Rectal smooth muscle tissue (tissue), 1 donor: ENCODE measurements at regions not wholly inside any gene's neighbourhood (a gene's known extent, or its start where the extent isn't known, plus 50 kb on each side); places are given as distances from the start of the nearest gene placed in this dataset.

Experiments used
- H3K27ac ChIP-seq: one replicate; pipeline ENCODE4 v1.7.0; 2013; ENCODE audit warnings: low read depth, low read length, inconsistent platforms
- H3K27me3 ChIP-seq: one replicate; pipeline ENCODE4 v1.7.0; 2013; ENCODE audit warnings: low read length; ENCODE audit not compliant: control insufficient read depth, insufficient read depth
- H3K36me3 ChIP-seq: one replicate; pipeline ENCODE4 v1.7.0; 2013; ENCODE audit warnings: low read length; ENCODE audit not compliant: control insufficient read depth, insufficient read depth
- H3K4me1 ChIP-seq: one replicate; pipeline ENCODE4 v1.7.0; 2013; ENCODE audit warnings: low read length; ENCODE audit not compliant: control insufficient read depth, insufficient read depth
- H3K4me3 ChIP-seq: one replicate; pipeline ENCODE4 v1.7.0; 2013; ENCODE audit warnings: low read length
- H3K9ac ChIP-seq: one replicate; pipeline ENCODE4 v1.7.0; 2013; ENCODE audit warnings: low read length

DNA sequence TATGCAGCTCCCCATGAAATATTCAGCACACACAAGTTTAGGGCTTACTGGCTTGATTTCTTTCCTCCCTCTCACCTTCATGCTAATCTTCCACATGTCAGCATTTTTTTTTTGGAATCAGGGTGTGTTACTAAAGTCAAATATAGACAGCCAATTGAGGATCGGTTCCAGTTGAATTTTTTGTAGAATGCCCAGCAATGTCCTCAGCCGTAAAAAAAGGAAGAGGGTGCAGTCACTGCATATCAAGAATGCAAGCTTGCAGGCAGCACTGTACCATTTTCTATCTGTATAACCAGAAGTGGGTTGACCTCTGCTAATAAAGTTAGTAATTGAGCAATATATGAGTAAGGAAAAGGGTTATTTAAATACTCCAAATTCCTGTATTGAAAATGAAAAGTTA lies 51.4 kb upstream of the CHMP2B start:
- H3K27me3 ChIP-seq: no peaks in the 10 kb centered on the region
- no peaks in the 10 kb centered on the region for H3K4me1 ChIP-seq
- H3K4me3 ChIP-seq: no peak overlapping the region
- no peak overlapping the region for H3K27ac ChIP-seq
- H3K36me3 ChIP-seq: no peaks in the 10 kb centered on the region
- no peak overlapping the region for H3K9ac ChIP-seq

DNA sequence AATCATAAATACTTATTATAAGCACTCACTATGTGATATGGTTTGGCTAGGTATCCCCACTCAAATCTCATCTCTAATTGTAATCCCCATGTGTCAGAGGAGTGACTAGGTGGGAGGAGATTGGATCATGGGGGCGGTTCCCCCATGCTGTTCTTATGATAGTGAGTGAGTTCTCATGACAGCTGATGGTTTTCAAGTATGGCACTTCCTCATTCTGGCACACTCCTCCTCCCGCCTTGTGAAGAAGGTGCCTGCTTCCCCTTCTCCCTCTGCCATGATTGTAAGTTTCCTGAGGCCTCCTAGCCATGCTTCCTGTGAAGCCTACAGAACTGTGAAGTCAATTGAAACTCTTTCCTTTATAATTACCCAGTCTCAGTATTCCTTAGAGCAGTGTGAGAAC lies 53.3 kb upstream of the CHMP2B start:
- H3K36me3 ChIP-seq: no peaks in the 10 kb centered on the region
- no peaks in the 10 kb centered on the region for H3K27me3 ChIP-seq
- H3K4me3 ChIP-seq: no peak overlapping the region
- H3K4me1 ChIP-seq: no peaks in the 10 kb centered on the region
- no peak overlapping the region for H3K9ac ChIP-seq
- H3K27ac ChIP-seq: no peak overlapping the region

DNA sequence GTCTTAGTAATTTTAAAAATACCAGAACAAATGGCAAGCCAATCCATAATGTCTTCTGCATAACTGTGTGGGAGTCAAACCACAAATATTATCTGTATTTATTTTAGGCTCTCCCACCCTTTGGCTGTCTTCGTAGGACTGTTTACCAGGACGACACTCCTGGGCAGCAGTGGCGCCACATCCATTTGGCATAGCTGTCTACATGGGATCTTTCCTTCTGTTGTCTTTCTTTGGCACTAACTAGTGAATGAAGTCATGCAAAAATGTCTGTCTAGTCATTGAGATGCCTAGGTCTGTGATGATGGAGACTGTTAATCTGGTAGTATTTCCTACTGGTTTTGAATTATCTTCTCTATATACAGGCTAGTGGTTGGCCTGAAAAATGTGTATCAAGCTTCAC lies 54.0 kb upstream of the CHMP2B start:
- no peak overlapping the region for H3K4me3 ChIP-seq
- H3K9ac ChIP-seq: no peak overlapping the region
- H3K27ac ChIP-seq: no peak overlapping the region
- no peaks in the 10 kb centered on the region for H3K4me1 ChIP-seq
- no peaks in the 10 kb centered on the region for H3K27me3 ChIP-seq
- no peaks in the 10 kb centered on the region for H3K36me3 ChIP-seq

DNA sequence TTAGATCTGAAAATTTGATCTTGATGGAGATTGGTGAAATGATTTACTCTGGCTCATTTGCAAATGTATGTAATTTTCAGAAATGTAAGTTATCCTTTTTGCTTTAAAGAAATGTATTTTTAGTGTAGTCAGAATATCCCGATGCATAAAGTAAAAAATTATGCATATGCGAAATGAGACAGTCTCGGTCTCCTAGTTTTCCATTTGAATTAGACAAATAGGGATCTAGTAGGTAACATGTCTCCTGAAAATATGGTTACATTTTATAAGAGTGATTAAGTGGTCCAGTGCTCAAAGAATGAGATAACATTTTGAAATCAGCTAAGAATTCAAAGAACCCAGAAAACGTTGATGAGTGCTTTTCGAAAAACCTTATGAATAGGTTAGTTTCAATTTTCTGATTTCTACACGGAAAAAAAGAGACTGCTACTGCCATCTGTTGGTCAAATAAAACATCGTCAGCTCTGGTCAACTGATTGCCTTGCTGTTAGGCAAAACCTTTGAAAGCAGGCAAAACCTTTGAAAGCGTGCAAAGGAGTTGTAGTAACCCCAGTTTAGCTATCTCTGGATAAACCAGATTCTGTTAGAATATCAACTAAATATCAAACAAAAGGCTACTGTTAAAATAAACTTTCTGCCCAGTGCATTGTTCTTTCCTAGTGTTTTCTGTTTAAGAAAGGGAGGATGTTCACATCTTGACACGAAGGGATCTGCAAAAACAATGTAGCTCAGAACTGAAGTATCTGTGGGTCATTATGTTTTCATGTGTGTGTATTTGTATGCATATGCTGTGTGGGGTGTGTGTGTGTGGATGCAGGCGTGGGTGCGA lies 59.3 kb upstream of the CHMP2B start:
- Histone ChIP-seq H3K27me3 (no peaks in the 10 kb centered on the region), H3K9ac (no peak overlapping the region), H3K4me1 (no peaks in the 10 kb centered on the region), H3K4me3 (peak overlapping the region; percentile 30), H3K27ac (no peak overlapping the region), H3K36me3 (no peaks in the 10 kb centered on the region)

DNA sequence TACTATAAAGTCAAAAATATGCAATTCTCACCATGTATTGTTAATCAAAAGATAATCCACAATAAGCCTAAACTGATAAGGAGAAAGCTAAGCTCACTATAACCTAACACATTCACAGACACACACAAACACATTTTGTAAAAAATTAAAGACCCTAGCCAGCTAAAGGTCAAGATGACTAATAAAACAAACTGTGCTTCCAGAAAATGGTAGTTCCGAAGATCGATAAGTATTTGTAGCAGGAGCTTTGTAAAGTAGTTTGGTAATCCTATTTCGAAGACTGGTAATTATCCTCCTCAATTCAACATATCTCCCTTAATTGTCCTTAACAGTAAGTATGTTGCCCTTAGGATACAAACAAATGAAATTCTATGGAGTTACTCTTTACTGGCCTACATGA lies 62.9 kb upstream of the CHMP2B start:
- Histone ChIP-seq H3K27me3 (no peaks in the 10 kb centered on the region), H3K4me3 (no peak overlapping the region), H3K9ac (no peak overlapping the region), H3K4me1 (no peaks in the 10 kb centered on the region), H3K36me3 (no peaks in the 10 kb centered on the region), H3K27ac (no peak overlapping the region)

DNA sequence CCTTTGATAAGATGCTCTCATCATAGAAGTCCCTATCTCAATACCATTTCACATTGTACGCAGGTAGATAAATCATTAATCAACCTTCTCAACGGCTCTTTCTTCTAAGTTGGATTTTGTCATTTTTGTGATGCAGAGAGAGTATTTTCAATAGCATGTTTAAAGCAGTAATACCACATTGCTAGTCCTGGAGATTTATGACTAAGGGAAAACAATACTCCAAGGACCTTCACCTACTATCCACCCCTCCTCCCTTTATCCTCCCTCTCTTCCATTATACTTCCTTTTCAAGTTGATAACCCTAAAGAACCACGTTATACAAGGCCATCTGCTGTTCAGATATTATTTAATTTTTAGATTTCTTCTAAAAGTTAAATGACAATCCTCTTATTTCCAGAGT lies 65.3 kb upstream of the CHMP2B start:
- no peak overlapping the region for H3K9ac ChIP-seq

DNA sequence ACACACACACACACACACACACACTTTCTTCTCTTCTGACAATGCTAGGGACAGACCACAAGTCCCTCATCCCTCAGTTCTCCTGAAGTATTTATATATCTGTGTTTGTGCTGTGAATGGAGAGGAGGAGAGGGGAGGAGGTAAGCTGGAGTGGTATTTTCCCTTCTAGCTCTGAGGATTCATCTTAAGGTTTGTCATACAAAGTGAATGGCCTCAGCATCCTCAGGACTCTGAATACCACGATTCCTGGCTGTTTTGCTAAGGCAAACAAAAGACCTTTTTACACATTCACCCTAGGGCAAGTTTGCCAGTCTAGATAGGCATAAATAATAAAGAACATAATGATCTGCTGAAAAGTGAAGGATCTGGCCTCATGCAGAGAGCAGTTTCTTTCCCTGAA lies 65.7 kb upstream of the CHMP2B start:
- Histone ChIP-seq H3K27ac (no peak overlapping the region), H3K27me3 (no peaks in the 10 kb centered on the region), H3K9ac (no peak overlapping the region), H3K4me1 (no peaks in the 10 kb centered on the region), H3K36me3 (no peaks in the 10 kb centered on the region), H3K4me3 (no peak overlapping the region)

More for the DNA sequence above, 65.3 kb upstream of the CHMP2B start:
- Histone ChIP-seq H3K4me3 (no peak overlapping the region), H3K27ac (no peak overlapping the region), H3K27me3 (no peaks in the 10 kb centered on the region), H3K4me1 (no peaks in the 10 kb centered on the region), H3K36me3 (no peaks in the 10 kb centered on the region)

DNA sequence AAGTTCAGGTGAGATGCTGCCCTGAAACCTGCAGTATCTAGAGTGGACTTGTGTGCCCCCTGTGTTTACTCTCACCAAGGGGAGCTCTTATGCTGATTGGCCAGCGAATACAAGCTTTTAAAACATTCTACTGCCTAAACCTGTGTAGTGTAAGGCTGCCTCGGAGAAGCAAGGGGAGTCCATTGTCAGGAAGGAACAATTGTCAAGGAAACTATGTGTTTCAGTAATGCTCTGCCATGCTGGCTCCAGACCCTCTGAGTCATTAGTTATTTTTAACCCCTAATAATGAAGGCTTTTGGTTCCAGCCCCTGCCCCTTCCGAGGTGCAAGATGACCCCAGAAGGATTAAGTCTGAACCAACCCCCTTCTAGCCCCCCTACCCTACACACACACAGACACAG lies 66.1 kb upstream of the CHMP2B start:
- Histone ChIP-seq H3K36me3 (no peaks in the 10 kb centered on the region), H3K27ac (no peak overlapping the region), H3K4me3 (no peak overlapping the region), H3K9ac (no peak overlapping the region), H3K4me1 (no peaks in the 10 kb centered on the region), H3K27me3 (no peaks in the 10 kb centered on the region)

DNA sequence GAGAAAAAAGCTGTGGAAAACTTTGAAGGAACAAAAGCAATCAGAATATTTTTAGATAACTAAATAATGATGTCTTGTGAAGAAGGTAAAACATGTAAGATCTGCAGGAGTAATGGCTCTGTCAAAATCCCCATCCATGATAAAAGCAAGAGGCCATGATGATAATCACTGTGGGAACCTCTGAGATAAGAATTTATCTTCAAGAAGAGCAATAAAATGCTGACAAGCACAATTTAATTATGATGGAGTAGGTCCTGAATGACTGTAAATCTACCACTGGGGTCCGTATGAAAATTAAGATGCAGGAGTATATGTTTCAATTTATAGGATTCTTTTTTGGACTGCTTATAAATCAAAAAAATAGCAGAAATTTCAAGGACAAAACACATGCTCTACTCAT lies 68.3 kb upstream of the CHMP2B start:
- Histone ChIP-seq H3K27ac (no peak overlapping the region), H3K27me3 (no peaks in the 10 kb centered on the region), H3K36me3 (no peaks in the 10 kb centered on the region), H3K4me3 (no peak overlapping the region), H3K4me1 (no peaks in the 10 kb centered on the region), H3K9ac (no peak overlapping the region)

DNA sequence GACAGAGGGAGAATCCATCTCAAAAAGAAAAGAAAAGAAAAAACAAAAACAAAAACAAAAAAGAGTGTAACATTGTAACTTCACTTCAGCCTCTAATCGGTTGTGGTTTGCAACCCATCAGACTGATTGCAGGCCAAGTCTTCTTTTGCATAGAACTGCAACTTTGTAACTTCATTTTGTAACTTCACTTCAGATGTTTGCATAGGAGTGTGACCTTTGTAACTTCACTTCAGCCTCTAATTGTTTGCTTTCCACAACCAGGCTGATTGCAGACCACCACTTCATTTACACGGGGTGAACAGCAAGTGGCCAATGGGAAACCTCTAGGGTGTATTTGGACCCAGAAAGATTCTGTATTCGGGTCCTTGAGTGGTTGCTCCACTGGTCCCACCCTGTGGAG lies 79.1 kb upstream of the CHMP2B start:
- no peak overlapping the region for H3K27ac ChIP-seq
- H3K27me3 ChIP-seq: no peaks in the 10 kb centered on the region
- H3K4me1 ChIP-seq: no peaks in the 10 kb centered on the region
- H3K4me3 ChIP-seq: no peak overlapping the region
- no peak overlapping the region for H3K9ac ChIP-seq
- H3K36me3 ChIP-seq: no peaks in the 10 kb centered on the region

DNA sequence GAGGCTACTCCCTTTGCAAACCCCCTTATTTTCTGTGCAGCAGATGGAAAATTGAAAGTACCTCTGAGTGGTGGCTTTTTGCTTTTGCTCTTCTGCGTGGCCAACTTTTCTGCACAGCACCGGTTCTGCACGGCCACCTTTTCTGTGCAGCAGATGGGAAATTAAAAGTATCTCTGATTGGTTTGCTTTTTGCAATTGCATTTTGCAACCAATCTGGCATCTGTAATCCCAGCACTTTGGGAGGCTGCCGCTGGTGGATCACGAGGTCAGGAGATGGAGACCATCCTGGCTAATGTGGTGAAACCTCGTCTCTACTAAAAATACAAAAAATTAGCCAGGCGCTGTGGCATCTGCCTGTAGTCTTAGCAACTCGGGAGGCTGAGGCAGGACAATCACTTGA lies 79.5 kb upstream of the CHMP2B start:
- Histone ChIP-seq H3K4me1 (no peaks in the 10 kb centered on the region), H3K4me3 (no peak overlapping the region), H3K36me3 (no peaks in the 10 kb centered on the region), H3K27ac (no peak overlapping the region), H3K9ac (no peak overlapping the region), H3K27me3 (no peaks in the 10 kb centered on the region)

DNA sequence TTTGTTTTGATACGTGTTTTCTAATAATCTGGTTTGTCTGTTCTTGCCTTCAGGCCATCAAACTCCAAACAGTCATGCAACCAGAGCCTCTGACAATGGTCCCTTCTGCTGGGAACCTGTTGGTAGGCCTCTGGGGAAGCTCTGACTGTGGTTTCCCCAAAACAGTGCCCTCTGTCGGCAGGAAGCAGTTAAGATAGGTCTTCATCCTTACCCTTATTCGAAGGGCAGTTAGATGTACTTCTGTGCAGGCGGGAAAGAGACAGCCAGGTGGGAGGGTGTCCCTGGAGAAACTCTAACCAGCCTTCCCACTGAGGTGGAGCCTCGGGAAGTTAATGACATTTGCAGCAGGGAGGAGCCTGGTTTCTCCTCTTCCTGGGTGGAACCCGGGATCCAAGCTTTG lies 81.6 kb upstream of the CHMP2B start:
- no peaks in the 10 kb centered on the region for H3K27me3 ChIP-seq
- H3K36me3 ChIP-seq: no peaks in the 10 kb centered on the region
- no peak overlapping the region for H3K27ac ChIP-seq

DNA sequence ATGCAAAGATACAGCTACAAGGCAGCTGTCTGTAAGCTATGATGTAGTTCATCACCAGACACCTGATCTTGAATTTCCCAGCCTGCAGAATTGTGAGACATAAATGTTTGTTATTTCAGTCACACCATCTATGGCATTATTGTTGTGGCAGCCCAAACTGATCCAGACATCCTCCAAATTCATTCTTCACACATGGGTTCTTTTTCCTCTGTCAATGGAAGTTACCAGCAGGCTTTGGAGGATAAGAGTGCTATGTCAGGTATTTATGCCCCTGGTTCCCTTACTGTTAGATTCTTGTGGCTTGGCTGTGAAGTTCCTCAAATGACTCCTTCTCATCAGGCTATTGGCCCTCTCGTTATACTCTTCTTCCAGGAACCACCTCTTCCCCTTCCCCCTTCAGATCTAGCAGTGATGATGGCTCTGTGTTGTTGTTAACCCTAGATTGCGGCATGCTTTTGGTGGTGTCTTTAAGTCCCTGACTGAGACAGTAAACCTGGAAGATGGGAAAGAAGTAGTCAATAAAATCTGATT lies 91.0 kb upstream of the CHMP2B start:
- H3K9ac ChIP-seq: no peak overlapping the region
- no peaks in the 10 kb centered on the region for H3K27me3 ChIP-seq
- no peaks in the 10 kb centered on the region for H3K36me3 ChIP-seq
- no peaks in the 10 kb centered on the region for H3K4me1 ChIP-seq
- H3K27ac ChIP-seq: no peak overlapping the region
- H3K4me3 ChIP-seq: no peak overlapping the region

More for the DNA sequence above, 81.6 kb upstream of the CHMP2B start:
- Histone ChIP-seq H3K4me1 (no peaks in the 10 kb centered on the region), H3K4me3 (no peak overlapping the region), H3K9ac (no peak overlapping the region)
